ENCODE measurements at regions not wholly inside any gene's neighbourhood (a gene's known extent, or its start where the extent isn't known, plus 50 kb on each side); places are given as distances from the start of the nearest gene placed in this dataset.
"Not testable (repeated sequence)": the region's sequence is repeated elsewhere in the genome, so short reads cannot be mapped to it uniquely, and the experiment has no call there.

- DNase-seq (ENCODE audit: low spot score): no peak
Observed at GRCh38 chr13:67934617-67935330, 704.6 kb upstream of the PCDH9 start.

GRCh38 chr13:67932991-67933390, 702.9 kb upstream of the PCDH9 start:
- no peak for DNase-seq (ENCODE audit: low spot score)

GRCh38 chr13:67917291-67917987, 687.3 kb upstream of the PCDH9 start:
- no peak for DNase-seq (ENCODE audit: low spot score)

- DNase-seq (ENCODE audit: low spot score): no peak
Observed at GRCh38 chr13:67916650-67917049, 686.5 kb upstream of the PCDH9 start.

GRCh38 chr13:67914535-67914934, 684.4 kb upstream of the PCDH9 start:
- no peak for DNase-seq (ENCODE audit: low spot score)

GRCh38 chr13:67902960-67903359, 672.8 kb upstream of the PCDH9 start:
- DNase-seq (ENCODE audit: low spot score): not testable (repeated sequence)

- no peak for DNase-seq (ENCODE audit: low spot score)
Observed at GRCh38 chr13:67880916-67881315, 650.8 kb upstream of the PCDH9 start.

GRCh38 chr13:67878376-67878775, 648.2 kb upstream of the PCDH9 start:
- DNase-seq (ENCODE audit: low spot score): no peak

GRCh38 chr13:67877031-67877430, 646.9 kb upstream of the PCDH9 start:
- DNase-seq (ENCODE audit: low spot score): no peak

- DNase-seq (ENCODE audit: low spot score): no peak
Observed at GRCh38 chr13:67867206-67867605, 637.1 kb upstream of the PCDH9 start.

GRCh38 chr13:67860315-67860714, 630.2 kb upstream of the PCDH9 start:
- no peak for DNase-seq (ENCODE audit: low spot score)

GRCh38 chr13:67859904-67860303, 629.8 kb upstream of the PCDH9 start:
- no peak for DNase-seq (ENCODE audit: low spot score)

GRCh38 chr13:67857581-67858310, 627.6 kb upstream of the PCDH9 start:
- no peak for DNase-seq (ENCODE audit: low spot score)

GRCh38 chr13:67856955-67857354, 626.8 kb upstream of the PCDH9 start:
- DNase-seq (ENCODE audit: low spot score): no peak

GRCh38 chr13:67855741-67856238, 625.7 kb upstream of the PCDH9 start:
- no peak for DNase-seq (ENCODE audit: low spot score)

GRCh38 chr13:67854990-67855389, 624.9 kb upstream of the PCDH9 start:
- no peak for DNase-seq (ENCODE audit: low spot score)

- no peak for DNase-seq (ENCODE audit: low spot score)
Observed at GRCh38 chr13:67844574-67844973, 614.4 kb upstream of the PCDH9 start.

GRCh38 chr13:67841071-67841470, 610.9 kb upstream of the PCDH9 start:
- DNase-seq (ENCODE audit: low spot score): no peak

- no peak for DNase-seq (ENCODE audit: low spot score)
Observed at GRCh38 chr13:67833564-67833963, 603.4 kb upstream of the PCDH9 start.

- DNase-seq (ENCODE audit: low spot score): no peak
Observed at GRCh38 chr13:67829641-67830040, 599.5 kb upstream of the PCDH9 start.

GRCh38 chr13:67827992-67828391, 597.9 kb upstream of the PCDH9 start:
- DNase-seq (ENCODE audit: low spot score): no peak

GRCh38 chr13:67821606-67822005, 591.5 kb upstream of the PCDH9 start:
- DNase-seq (ENCODE audit: low spot score): no peak

- no peak for DNase-seq (ENCODE audit: low spot score)
Observed at GRCh38 chr13:67806796-67807195, 576.7 kb upstream of the PCDH9 start.
